ENCODE measurements at regions not wholly inside any gene's neighbourhood (a gene's known extent, or its start where the extent isn't known, plus 50 kb on each side); places are given as distances from the start of the nearest gene placed in this dataset.

- TF ChIP-seq CTCF (IDR thresholded peaks at IDR 0.05) (no peak), POLR2A (IDR thresholded peaks at IDR 0.05) (no peak)
Measured at GRCh38 chrX:10070714-10071436, 85.9 kb upstream of the CLCN4 start.
